AG09309 (cell line): ENCODE measurements at regions not wholly inside any gene's neighbourhood (a gene's known extent, or its start where the extent isn't known, plus 50 kb on each side); places are given as distances from the start of the nearest gene placed in this dataset.

Source experiments
- DNase-seq: peaks from one replicate; pipeline ENCODE4 v3.0.0-alpha.2; 2010; ENCODE audit warnings: low read depth
- H3K4me3 ChIP-seq: 2 replicates; pipeline ENCODE4 v1.5.1; 2011; ENCODE audit warnings: mild to moderate bottlenecking, low read depth, low read length, moderate library complexity; ENCODE audit not compliant: control insufficient read depth
- TF ChIP-seq, protein P1 (sequence below): IDR thresholded peaks from 2 replicates; pipeline ENCODE4 v1.5.1; 2011; ENCODE audit warnings: mild to moderate bottlenecking, low read depth, low read length, inconsistent platforms; ENCODE audit not compliant: insufficient read depth, control insufficient read depth; ENCODE audit errors: missing control alignments

DNA sequence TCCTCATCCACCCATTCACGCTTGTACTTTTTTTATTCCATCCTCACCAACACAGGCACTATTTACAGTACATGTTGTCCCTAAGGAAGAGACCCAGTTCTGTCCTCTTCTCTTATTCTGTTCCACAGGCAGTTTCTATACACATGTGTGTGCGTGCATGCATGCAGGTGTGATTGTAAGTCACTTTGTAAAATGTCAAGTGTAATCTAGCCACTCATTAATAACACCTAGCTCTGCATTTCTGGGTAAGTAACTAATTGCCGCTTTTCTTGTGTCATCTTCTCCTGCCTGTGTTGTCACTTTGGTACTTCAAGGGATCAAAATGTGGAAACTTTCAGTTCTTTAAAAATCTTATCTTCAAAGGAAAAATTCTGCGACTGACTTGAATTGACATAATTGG is 377.2 kb downstream of the SEC16B start:
- TF ChIP-seq, protein P1, sequence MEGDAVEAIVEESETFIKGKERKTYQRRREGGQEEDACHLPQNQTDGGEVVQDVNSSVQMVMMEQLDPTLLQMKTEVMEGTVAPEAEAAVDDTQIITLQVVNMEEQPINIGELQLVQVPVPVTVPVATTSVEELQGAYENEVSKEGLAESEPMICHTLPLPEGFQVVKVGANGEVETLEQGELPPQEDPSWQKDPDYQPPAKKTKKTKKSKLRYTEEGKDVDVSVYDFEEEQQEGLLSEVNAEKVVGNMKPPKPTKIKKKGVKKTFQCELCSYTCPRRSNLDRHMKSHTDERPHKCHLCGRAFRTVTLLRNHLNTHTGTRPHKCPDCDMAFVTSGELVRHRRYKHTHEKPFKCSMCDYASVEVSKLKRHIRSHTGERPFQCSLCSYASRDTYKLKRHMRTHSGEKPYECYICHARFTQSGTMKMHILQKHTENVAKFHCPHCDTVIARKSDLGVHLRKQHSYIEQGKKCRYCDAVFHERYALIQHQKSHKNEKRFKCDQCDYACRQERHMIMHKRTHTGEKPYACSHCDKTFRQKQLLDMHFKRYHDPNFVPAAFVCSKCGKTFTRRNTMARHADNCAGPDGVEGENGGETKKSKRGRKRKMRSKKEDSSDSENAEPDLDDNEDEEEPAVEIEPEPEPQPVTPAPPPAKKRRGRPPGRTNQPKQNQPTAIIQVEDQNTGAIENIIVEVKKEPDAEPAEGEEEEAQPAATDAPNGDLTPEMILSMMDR = no peak
- no peak overlapping the region for H3K4me3 ChIP-seq
- no peak for DNase-seq

GRCh38 chr1:177591155-177591554 is 378.7 kb downstream of the SEC16B start:
- TF ChIP-seq, protein P1 = no peak
- DNase-seq = no peak
- H3K4me3 ChIP-seq = no peak overlapping the region

DNA sequence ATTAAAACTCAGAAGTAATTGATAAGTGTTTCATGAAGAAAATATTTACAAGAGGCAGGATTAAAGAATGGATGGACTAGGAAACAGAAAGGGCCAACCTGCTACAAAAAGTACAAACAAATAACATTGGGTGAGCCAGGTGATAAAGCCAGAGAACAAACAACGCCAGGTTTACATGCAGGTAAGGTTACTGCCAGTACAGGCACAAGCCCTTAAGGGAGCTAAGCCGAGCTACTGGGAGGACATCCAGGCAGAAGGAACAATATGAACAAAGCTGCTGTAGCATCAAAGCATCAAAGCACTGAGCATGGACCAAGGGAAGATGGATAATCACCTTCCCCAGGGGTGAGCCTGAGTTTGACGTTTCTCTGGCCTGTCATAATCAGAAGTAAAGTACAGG is 380.7 kb downstream of the SEC16B start:
- DNase-seq = no peak
- H3K4me3 ChIP-seq = no peak overlapping the region
- TF ChIP-seq, protein P1 = no peak

- no peak overlapping the region for H3K4me3 ChIP-seq
- DNase-seq = peak; percentile 1
- TF ChIP-seq, protein P1 = no peak
Measured at GRCh38 chr1:177586429-177586828, 383.4 kb downstream of the SEC16B start.

GRCh38 chr1:177585302-177586220 is 384.3 kb downstream of the SEC16B start:
- no peak for DNase-seq
- TF ChIP-seq, protein P1 = no peak
- H3K4me3 ChIP-seq = no peak overlapping the region

DNA sequence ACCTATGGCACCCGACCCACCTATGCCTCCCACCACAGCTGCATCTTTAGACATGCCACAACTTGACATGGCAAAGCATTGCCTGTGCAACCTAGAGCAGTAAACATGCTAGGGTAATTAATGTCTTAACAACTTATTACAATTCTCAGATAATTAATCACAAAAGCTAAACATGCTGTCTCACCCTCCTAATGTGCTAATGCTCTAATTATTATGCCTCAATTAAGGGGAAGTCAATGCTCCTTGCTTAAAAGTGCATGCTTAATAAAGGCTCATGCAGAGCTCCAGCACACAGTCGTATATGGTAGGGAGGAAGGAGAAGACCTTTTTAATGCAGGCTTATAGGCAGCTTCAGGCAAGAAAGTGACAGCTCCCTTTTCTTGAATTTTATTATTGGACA is 396.0 kb downstream of the SEC16B start:
- TF ChIP-seq, protein P1 = no peak
- no peak for DNase-seq
- H3K4me3 ChIP-seq = no peak overlapping the region

DNA sequence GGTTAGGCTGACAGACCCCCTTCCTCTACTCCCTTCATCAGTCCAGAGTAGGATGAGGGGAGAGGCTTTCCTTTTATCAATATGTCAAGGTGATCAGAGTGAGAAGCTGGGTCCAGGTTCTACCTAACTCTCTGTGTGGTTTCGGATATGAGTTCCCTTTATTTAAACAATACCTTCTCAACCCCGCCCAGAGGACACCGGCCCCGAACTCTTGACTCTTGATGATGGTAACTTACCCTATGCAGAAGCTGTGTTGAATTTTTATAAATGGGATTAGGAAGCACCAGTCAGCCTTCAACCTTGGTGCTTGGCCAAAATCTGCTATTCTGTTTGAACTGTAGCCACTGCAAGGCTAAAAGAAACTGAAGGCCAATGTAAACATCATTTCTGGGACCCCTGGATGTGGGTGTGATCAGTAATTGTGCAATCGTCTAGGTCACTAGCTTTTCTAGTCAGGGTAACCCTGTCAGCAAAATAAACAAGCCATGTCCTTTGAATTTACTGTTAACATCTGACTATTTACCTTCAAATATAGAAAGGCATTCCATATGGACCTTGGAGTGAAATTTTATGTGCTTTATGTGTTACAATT is 398.3 kb downstream of the SEC16B start:
- TF ChIP-seq, protein P1 = no peak
- DNase-seq = no peak

More for the DNA sequence above, 398.3 kb downstream of the SEC16B start:
- H3K4me3 ChIP-seq = no peak overlapping the region
